Natural killer cell (primary cell): ENCODE measurements at regions not wholly inside any gene's neighbourhood (a gene's known extent, or its start where the extent isn't known, plus 50 kb on each side); places are given as distances from the start of the nearest gene placed in this dataset.
A peak's percentile ranks its signal among the peaks of the same experiment; 100 is the strongest.

Experiments used
- ATAC-seq, 3 donors: fragments of 150-1000 bp in 2 of 3; fragments of 200-7000 bp in 1 of 3; cut with Tn5 transposase; 1 replicate in 1 of 3; 2 replicates in 2 of 3; pipeline ENCODE4 v1.10.0; 2021; ENCODE audit warnings: mild to moderate bottlenecking in 2 of 3, moderate library complexity in 2 of 3
- DNase-seq, 2 donors: peaks; one replicate each; pipeline versions ENCODE4 v3.0.0 to v3.0.0-alpha.2; 2013 to 2021; ENCODE audit warnings: mixed read lengths in 1 of 2
- H3K27ac ChIP-seq: one replicate; pipeline ENCODE4 v1.5.1; 2013; ENCODE audit warnings: mild to moderate bottlenecking, low read length
- H3K27me3 ChIP-seq: one replicate; pipeline ENCODE4 v1.6.1; 2013; ENCODE audit warnings: low read length; ENCODE audit not compliant: control insufficient read depth, insufficient read depth
- H3K36me3 ChIP-seq: one replicate; pipeline ENCODE4 v1.6.1; 2013; ENCODE audit warnings: low read length; ENCODE audit not compliant: control insufficient read depth, insufficient read depth
- H3K4me1 ChIP-seq: one replicate; pipeline ENCODE4 v1.6.1; 2013; ENCODE audit warnings: low read length; ENCODE audit not compliant: control insufficient read depth, insufficient read depth
- H3K4me3 ChIP-seq: one replicate; pipeline ENCODE4 v1.5.1; 2013; ENCODE audit warnings: low read length
- H3K9me3 ChIP-seq: one replicate; pipeline ENCODE4 v1.6.1; 2013; ENCODE audit warnings: low read length; ENCODE audit not compliant: control insufficient read depth, insufficient read depth
- H3K27ac Mint-ChIP-seq, 2 donors: one replicate each; pipeline ENCODE4 v1.8.0; 2022; ENCODE audit warnings: mild to moderate bottlenecking in 2 of 2, mixed read lengths in 2 of 2, moderate library complexity in 1 of 2
- H3K27me3 Mint-ChIP-seq, 2 donors: one replicate each; pipeline ENCODE4 v1.8.0; 2022; ENCODE audit warnings: low read depth in 2 of 2, mixed read lengths in 2 of 2
- H3K36me3 Mint-ChIP-seq: one replicate; pipeline ENCODE4 v1.8.0; 2022; ENCODE audit warnings: mixed read lengths
- H3K4me1 Mint-ChIP-seq, 2 donors: one replicate each; pipeline ENCODE4 v1.8.0; 2022; ENCODE audit warnings: mixed read lengths in 2 of 2
- H3K4me3 Mint-ChIP-seq: one replicate; pipeline ENCODE4 v1.8.0; 2022; ENCODE audit warnings: mild to moderate bottlenecking, moderate library complexity, mixed read lengths
- H3K9me3 Mint-ChIP-seq, 2 donors: one replicate each; pipeline ENCODE4 v1.8.0; 2022; ENCODE audit warnings: mixed read lengths in 2 of 2
- CTCF ChIP-seq: fragments of 200-600 bp; IDR thresholded peaks from one replicate; pipeline ENCODE4 v1.8.0; 2022; ENCODE audit warnings: antibody characterized with exemption
- WGBS: methylation state at CpG from one replicate; pipeline ENCODE4 v1.1.7; 2013; ENCODE audit warnings: missing lambda C conversion rate; ENCODE audit not compliant: insufficient coverage; 5-methylcytosine and 5-hydroxymethylcytosine counted together
- intact Hi-C: fragments of 100-400 bp; cut with micrococcal nuclease; formaldehyde crosslinking; loops from one replicate; pipeline ENCODE4 v1.14.2; 2022

DNA sequence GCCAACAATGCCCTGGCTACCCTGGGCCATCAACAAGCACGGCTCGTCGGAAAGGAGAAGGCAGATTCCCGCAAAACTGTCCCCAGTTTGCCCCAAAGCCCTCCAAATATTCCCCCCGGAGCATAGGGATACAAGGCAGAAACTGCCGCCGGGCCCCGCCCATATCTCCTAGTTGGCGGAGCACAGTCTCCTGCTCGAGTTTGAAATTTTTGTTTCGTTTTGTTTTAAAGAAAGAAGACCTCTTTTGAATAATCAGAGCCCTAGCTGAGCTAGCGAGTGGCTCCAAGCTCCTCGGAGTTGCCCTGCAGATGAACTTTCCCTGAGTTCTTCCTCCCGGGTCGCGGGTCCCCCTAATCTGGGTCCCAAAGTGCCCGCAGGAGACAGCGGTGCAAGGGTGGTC lies 138.1 kb upstream of the ZIC3 start:
- Histone ChIP-seq H3K4me3 (peak overlapping the region; percentile 27), H3K36me3 (no peaks in the 10 kb centered on the region), H3K4me1 (peaks cover 24% of the 10 kb centered on the region), H3K27ac (no peak overlapping the region), H3K9me3 (no peaks in the 10 kb centered on the region), H3K27me3 (peaks cover 28% of the 10 kb centered on the region)
- intact Hi-C loops = no loop called here
- 1% methylated on average over 18 of the region's 18 CpGs for WGBS
- ATAC-seq (peak in 2 of 3 donors; percentile 9 to 20), DNase-seq (peak in 1 of 2 donors; percentile 4)
- Mint-ChIP-seq H3K27ac (no peak overlapping the region), H3K4me3 (peak overlapping the region; percentile 81), H3K27me3 (peaks cover 32 to 56% of the 10 kb centered on the region in 2 donors), H3K36me3 (no peaks in the 10 kb centered on the region), H3K9me3 (peaks cover 2 to 3% of the 10 kb centered on the region in 2 donors), H3K4me1 (peaks cover 9 to 15% of the 10 kb centered on the region in 2 donors)
- no peak for TF ChIP-seq CTCF

- H3K36me3 ChIP-seq = no peaks in the 10 kb centered on the region
- peaks cover 24% of the 10 kb centered on the region for H3K4me1 ChIP-seq
- no peak overlapping the region for H3K27ac ChIP-seq
- H3K4me3 ChIP-seq = peak overlapping the region; percentile 27
- WGBS = 6% methylated on average over 11 of the region's 20 CpGs
- ATAC-seq (no peak), DNase-seq (peak in 1 of 2 donors; percentile 1)
- TF ChIP-seq CTCF = no peak
- Mint-ChIP-seq H3K36me3 (no peaks in the 10 kb centered on the region), H3K27ac (no peak overlapping the region), H3K27me3 (peaks cover 32 to 56% of the 10 kb centered on the region in 2 donors), H3K4me3 (peak overlapping the region; percentile 81), H3K4me1 (peaks cover 9 to 15% of the 10 kb centered on the region in 2 donors), H3K9me3 (peaks cover 2 to 3% of the 10 kb centered on the region in 2 donors)
- H3K9me3 ChIP-seq = no peaks in the 10 kb centered on the region
- peaks cover 28% of the 10 kb centered on the region for H3K27me3 ChIP-seq
- intact Hi-C loops = no loop called here
These were observed 138.5 kb upstream of the ZIC3 start for GRCh38 chrX:137427426-137427778.

DNA sequence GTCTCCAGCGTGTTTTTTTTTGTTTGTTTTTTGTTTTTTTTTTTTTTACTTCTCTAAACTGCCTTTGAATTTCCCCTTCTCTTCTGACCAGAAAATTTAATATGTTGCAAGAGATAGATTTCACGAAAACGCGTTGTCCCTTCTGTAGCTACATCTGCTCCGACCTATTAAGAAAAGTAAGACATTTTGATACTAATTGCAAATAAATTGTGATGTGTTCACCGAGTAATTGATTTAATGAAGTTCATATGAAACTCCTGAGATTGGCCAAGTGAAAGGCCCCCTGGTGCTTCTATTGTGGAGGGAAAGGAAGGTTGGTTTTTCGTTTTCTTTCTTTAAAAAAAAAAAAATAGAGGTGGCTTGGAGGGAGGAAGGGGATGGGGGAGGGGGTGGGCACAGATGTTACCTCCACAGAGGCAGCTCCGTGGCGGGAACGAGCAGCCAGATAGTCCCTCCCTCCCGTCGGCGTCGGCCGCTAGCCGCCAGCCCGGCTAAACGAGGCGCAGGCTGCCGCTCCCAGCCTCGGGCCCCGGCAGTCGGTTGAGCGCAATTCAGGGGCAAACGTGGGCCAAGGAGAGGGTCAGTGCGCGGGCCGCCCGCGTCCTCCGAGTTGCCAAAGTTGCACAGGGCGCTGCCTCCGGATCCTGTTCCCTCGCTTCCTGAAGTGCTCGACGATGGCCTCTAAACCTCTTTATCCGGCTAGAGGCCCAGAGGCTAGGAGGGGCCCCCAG lies 139.1 kb upstream of the ZIC3 start:
- Mint-ChIP-seq H3K27ac (no peak overlapping the region), H3K4me3 (peak overlapping the region; percentile 68), H3K9me3 (peaks cover 2 to 3% of the 10 kb centered on the region in 2 donors), H3K4me1 (peaks cover 9 to 15% of the 10 kb centered on the region in 2 donors), H3K27me3 (peaks cover 29 to 60% of the 10 kb centered on the region in 2 donors), H3K36me3 (no peaks in the 10 kb centered on the region)
- Histone ChIP-seq H3K27ac (no peak overlapping the region), H3K4me3 (no peak overlapping the region), H3K27me3 (peaks cover 28% of the 10 kb centered on the region), H3K9me3 (no peaks in the 10 kb centered on the region), H3K4me1 (peaks cover 24% of the 10 kb centered on the region), H3K36me3 (no peaks in the 10 kb centered on the region)
- DNase-seq = no peak
- ATAC-seq = no peak
- intact Hi-C loops = no loop called here
- TF ChIP-seq CTCF = no peak
- WGBS = 5% methylated on average over 32 of the region's 37 CpGs

DNA sequence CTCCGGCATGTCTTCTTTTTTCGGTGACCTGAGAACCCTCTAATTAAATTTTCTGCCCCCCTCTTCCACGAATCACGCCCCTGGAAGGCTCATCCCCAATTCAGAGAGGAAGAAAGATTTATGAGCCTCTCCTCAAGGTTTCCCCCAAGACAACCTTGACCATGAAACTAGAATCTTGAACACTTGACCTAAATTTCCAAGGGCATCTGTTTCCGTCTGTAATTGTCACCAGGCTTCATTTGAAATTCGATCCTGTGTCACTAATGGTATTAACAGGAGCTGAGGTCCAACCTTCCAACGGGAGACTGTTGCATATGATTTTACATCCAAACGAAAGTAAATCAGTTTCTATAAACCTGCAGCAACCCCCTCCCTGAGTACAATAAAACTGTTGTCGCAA lies 139.9 kb upstream of the ZIC3 start:
- no peaks in the 10 kb centered on the region for H3K36me3 Mint-ChIP-seq
- 6% methylated on average over 9 of the region's 9 CpGs for WGBS
- Histone ChIP-seq H3K4me1 (peaks cover 24% of the 10 kb centered on the region), H3K4me3 (no peak overlapping the region), H3K36me3 (no peaks in the 10 kb centered on the region), H3K27ac (no peak overlapping the region), H3K9me3 (no peaks in the 10 kb centered on the region), H3K27me3 (peaks cover 28% of the 10 kb centered on the region)
- intact Hi-C loops = no loop called here
- H3K27ac Mint-ChIP-seq = no peak overlapping the region
- H3K4me3 Mint-ChIP-seq = no peak overlapping the region
- peaks cover 21 to 59% of the 10 kb centered on the region in 2 donors for H3K27me3 Mint-ChIP-seq
- ATAC-seq = no peak
- TF ChIP-seq CTCF = no peak
- DNase-seq = peak in 1 of 2 donors; percentile 1
- peaks cover 9 to 15% of the 10 kb centered on the region in 2 donors for H3K4me1 Mint-ChIP-seq
- peaks cover 2 to 3% of the 10 kb centered on the region in 2 donors for H3K9me3 Mint-ChIP-seq
